H54 (cell line): ENCODE measurements at regions not wholly inside any gene's neighbourhood (a gene's known extent, or its start where the extent isn't known, plus 50 kb on each side); places are given as distances from the start of the nearest gene placed in this dataset.

Source experiments
- DNase-seq: peaks from one replicate; pipeline ENCODE4 v3.0.0; 2011; ENCODE audit warnings: low spot score, mixed read lengths; ENCODE audit not compliant: insufficient read length
- FAIRE-seq: peaks from 3 replicates; lab custom pipeline; 2011; peaks lifted over from hg19 to GRCh38; lab: Jason Lieb, UNC
- POLR2A ChIP-seq: IDR thresholded peaks from 2 replicates; pipeline ENCODE4 v1.6.1; 2011; ENCODE audit warnings: low read depth, mild to moderate bottlenecking, low read length

- TF ChIP-seq POLR2A, result no peak
- FAIRE-seq (no peak), DNase-seq (no peak)
Measured at GRCh38 chr20:20763650-20764049, 51.2 kb upstream of the RALGAPA2 start.
